Left renal pelvis (tissue), 4 donors: ENCODE measurements at regions not wholly inside any gene's neighbourhood (a gene's known extent, or its start where the extent isn't known, plus 50 kb on each side); places are given as distances from the start of the nearest gene placed in this dataset.

Experiments used
- DNase-seq, 4 donors: peaks; one replicate each; pipeline ENCODE4 v3.0.0-alpha.2; 2013; ENCODE audit warnings: low read depth in 4 of 4, low spot score in 3 of 4

DNA sequence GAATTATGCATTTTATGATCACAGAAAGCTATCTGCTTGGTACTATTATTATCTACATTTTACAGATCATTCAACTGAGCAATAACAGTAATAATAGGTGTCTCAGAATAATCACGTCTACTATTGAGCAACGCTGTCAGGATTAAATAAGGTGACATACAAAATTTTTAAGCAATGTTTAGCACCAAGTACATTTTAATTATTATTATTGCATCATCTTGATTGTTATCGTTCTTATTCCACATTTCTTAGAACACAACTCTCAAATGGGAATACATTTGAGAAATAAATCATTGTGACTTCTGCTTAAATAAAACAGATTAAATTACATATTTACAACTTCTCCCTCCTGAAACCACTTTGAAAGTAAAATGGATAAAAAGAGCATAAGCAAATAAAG lies 1083.5 kb upstream of the ADGRL3 start:
- no peak for DNase-seq

GRCh38 chr4:60117726-60118323 lies 1082.3 kb upstream of the ADGRL3 start:
- no peak for DNase-seq

- no peak for DNase-seq
Observed at GRCh38 chr4:60122820-60123219, 1077.3 kb upstream of the ADGRL3 start.

GRCh38 chr4:60128888-60129287 lies 1071.2 kb upstream of the ADGRL3 start:
- DNase-seq: no peak

GRCh38 chr4:60129740-60130139 lies 1070.4 kb upstream of the ADGRL3 start:
- DNase-seq: no peak

- DNase-seq: no peak
Observed at GRCh38 chr4:60133375-60133774, 1066.8 kb upstream of the ADGRL3 start.

- DNase-seq: no peak
Observed at GRCh38 chr4:60134099-60134498, 1066.0 kb upstream of the ADGRL3 start.

GRCh38 chr4:60155088-60155487 lies 1045.0 kb upstream of the ADGRL3 start:
- no peak for DNase-seq

- no peak for DNase-seq
Observed at GRCh38 chr4:60173103-60173502, 1027.0 kb upstream of the ADGRL3 start.

DNA sequence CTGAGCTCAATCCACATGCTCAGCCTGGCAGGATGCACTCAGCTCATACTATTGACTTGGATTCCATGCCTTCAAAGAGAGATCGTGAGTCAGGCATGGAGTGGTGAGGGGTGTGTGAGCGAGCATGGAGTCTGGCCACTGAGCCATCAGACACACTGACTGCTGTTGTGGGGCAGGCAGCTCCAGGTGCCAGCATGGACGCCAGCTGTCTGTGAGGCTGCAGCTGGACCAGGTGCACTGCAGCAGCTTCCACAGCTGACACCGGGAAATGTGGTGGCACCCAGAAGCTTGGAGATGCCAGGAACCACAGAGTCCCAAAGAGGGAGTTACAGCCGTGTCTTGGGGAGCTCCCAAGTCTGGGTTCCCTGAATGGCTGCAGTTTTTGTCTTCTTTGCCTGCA lies 1026.4 kb upstream of the ADGRL3 start:
- DNase-seq: no peak

DNA sequence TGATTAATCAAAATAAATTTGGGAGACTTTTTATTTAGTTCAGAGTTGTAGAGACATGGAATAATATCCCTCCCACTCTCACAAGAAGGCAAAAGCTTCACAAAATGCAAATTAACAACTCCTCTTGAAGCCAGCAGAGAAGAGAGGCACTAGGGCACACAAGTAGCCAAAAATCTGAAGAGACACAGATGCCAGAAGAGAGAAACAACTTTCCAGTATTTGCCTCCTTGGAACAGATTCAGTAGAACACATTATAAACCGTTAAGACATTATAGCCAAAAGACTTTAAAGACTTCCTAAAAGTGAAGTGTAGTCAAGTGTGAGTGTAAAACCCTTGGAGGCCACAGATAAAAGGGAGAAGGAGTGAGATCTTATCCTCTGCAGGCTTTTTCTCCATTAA lies 1024.9 kb upstream of the ADGRL3 start:
- DNase-seq: no peak

DNA sequence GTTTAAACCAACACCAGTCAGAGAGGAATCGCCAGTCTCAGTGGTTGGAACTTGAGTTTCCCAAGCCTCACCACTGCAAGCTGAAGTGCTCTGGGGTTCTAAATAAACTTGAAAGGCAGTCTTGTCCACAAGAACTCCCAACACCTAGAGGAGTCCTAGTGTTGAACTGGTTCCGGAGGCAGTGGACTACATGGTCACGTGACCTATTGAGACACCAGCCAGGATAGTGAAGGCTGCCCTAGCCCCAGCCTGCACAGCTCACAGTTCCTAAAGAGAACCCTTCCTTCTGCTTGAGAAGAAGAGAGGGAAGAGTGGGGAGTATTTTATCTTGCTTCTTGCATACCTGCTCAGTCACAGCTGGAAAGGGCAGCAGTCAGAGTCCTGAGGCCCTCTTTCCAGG lies 1012.7 kb upstream of the ADGRL3 start:
- no peak for DNase-seq

DNA sequence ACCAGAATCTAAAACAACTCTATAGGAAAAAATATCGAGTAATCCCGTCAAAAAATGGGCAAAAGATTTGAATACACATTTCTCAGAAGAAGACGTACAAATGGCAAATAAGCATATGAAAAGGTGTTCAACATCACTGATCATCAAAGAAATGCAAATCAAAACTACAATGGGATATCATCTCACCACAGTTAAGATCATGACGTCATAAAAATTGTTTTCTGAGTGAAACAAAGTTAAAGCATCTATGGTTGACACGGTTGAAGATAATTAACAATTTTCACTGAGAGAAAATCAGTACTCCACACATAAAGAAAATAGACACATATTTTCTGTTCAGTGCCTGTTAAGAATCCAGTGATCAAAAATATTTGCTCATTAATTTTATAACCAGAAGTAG lies 1010.8 kb upstream of the ADGRL3 start:
- no peak for DNase-seq

- DNase-seq: no peak
Observed at GRCh38 chr4:60194214-60194613, 1005.9 kb upstream of the ADGRL3 start.

- no peak for DNase-seq
Observed at GRCh38 chr4:60195256-60195655, 1004.9 kb upstream of the ADGRL3 start.

GRCh38 chr4:60201052-60201673 lies 999.0 kb upstream of the ADGRL3 start:
- peak; percentile 24 to 45 (median 38) for DNase-seq

GRCh38 chr4:60209588-60209987 lies 990.5 kb upstream of the ADGRL3 start:
- DNase-seq: no peak

- DNase-seq: no peak
Observed at GRCh38 chr4:60215906-60216305, 984.2 kb upstream of the ADGRL3 start.

GRCh38 chr4:60216752-60217151 lies 983.4 kb upstream of the ADGRL3 start:
- no peak for DNase-seq

DNA sequence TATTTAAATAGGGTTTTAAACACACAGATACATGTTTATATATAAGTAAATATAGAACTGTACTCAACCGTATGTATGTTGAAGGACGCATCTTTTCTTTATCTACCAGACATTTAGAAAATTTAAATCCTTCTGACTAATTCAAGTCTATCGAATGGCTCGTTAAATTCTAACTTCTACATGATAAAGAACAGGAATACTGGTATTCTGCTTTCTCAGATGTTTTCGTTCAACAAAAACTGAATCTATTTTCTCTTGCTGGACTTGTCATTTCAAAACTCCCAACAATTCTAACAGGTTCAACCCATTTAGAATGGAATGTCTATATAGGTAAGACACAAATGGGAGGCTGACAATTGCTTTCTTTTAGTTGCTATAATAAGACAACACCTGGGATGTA lies 978.3 kb upstream of the ADGRL3 start:
- no peak for DNase-seq

GRCh38 chr4:60223208-60223923 lies 976.8 kb upstream of the ADGRL3 start:
- DNase-seq: no peak

DNA sequence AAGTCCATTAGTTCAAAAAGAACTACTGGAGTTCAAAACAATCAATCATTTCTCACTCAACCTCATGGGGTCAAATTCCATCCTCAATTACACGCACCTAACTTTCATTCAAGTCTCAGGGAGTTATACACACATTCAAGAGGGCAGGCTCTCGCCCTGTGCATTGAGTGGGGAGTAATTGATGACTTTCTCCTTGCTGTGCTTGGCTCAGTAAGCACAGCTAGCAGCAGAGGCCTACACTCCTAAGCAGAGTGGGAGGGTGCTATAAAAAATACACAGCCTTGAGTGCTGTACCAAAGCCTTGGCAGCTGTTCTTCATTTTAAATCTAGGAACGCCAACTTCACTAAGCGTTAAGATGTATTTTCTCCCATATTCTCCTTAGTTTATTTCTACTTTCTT lies 958.3 kb upstream of the ADGRL3 start:
- DNase-seq: peak; percentile 22 to 41 (median 30)
